Fibroblast of lung (primary cell): ENCODE measurements at regions not wholly inside any gene's neighbourhood (a gene's known extent, or its start where the extent isn't known, plus 50 kb on each side); places are given as distances from the start of the nearest gene placed in this dataset.

Experiments used
- DNase-seq, 2 donors: peaks; one replicate each; pipeline versions ENCODE4 v3.0.0 to v3.0.0-alpha.2; 2010; ENCODE audit warnings: low read depth in 2 of 2
- H2AFZ ChIP-seq: 2 replicates; pipeline ENCODE4 v1.5.1; 2012; ENCODE audit warnings: low read length, control low read depth, inconsistent platforms
- H3K27ac ChIP-seq: 2 replicates; pipeline ENCODE4 v1.5.1; 2011; ENCODE audit warnings: low read length, control low read depth; ENCODE audit not compliant: insufficient read depth
- H3K27me3 ChIP-seq: 2 replicates; pipeline ENCODE4 v1.5.1; 2011; ENCODE audit warnings: mild to moderate bottlenecking, low read length; ENCODE audit not compliant: control insufficient read depth, insufficient read depth
- H3K36me3 ChIP-seq: 2 replicates; pipeline ENCODE4 v1.5.1; 2011; ENCODE audit warnings: low read length; ENCODE audit not compliant: control insufficient read depth, insufficient read depth
- H3K4me1 ChIP-seq: 2 replicates; pipeline ENCODE4 v1.5.1; 2011; ENCODE audit warnings: low read length; ENCODE audit not compliant: control insufficient read depth, insufficient read depth; ENCODE audit errors: extremely low read depth
- H3K4me2 ChIP-seq: 2 replicates; pipeline ENCODE4 v1.5.1; 2011; ENCODE audit warnings: low read length, control low read depth; ENCODE audit not compliant: insufficient read depth; ENCODE audit errors: extremely low read depth
- H3K4me3 ChIP-seq, 4 experiments: fragments of 200-600 bp in 1 of 4; sonication (generic) in 1 of 4; replicated peaks in 1 of 4; 2 replicates each; pipeline ENCODE4 v1.5.1; 2011 to 2016; ENCODE audit warnings: low read length in 4 of 4, low read depth in 3 of 4, mild to moderate bottlenecking in 3 of 4, control low read depth in 2 of 4, inconsistent platforms in 1 of 4, mixed read lengths in 1 of 4; ENCODE audit not compliant: insufficient read depth in 1 of 4; ENCODE audit errors: control extremely low read depth in 1 of 4
- H3K79me2 ChIP-seq: 2 replicates; pipeline ENCODE4 v1.5.1; 2012; ENCODE audit warnings: mild to moderate bottlenecking, low read length, inconsistent platforms; ENCODE audit not compliant: control insufficient read depth, insufficient read depth
- H3K9ac ChIP-seq: 2 replicates; pipeline ENCODE4 v1.5.1; 2011; ENCODE audit warnings: mild to moderate bottlenecking, low read length, control low read depth; ENCODE audit not compliant: insufficient read depth
- H3K9me3 ChIP-seq: 2 replicates; pipeline ENCODE4 v1.5.1; 2012; ENCODE audit warnings: low read depth, low read length; ENCODE audit not compliant: control insufficient read depth, insufficient read depth
- H4K20me1 ChIP-seq: 2 replicates; pipeline ENCODE4 v1.5.1; 2011; ENCODE audit warnings: low read length; ENCODE audit not compliant: control insufficient read depth, insufficient read depth; ENCODE audit errors: extremely low read depth
- EZH2 ChIP-seq: IDR thresholded peaks from 2 replicates; pipeline ENCODE4 v1.5.1; 2012; ENCODE audit warnings: low read length, control low read depth, mild to moderate bottlenecking; ENCODE audit errors: missing control alignments
- TF ChIP-seq, protein P1 (sequence below), 2 donors: IDR thresholded peaks in 1 of 2; conservative IDR thresholded peaks in 1 of 2; 1 replicate in 1 of 2; 2 replicates in 1 of 2; pipeline ENCODE4 v1.5.1; 2011 to 2012; ENCODE audit warnings: low read length in 2 of 2, control low read depth in 1 of 2, inconsistent platforms in 1 of 2, low read depth in 1 of 2, mild to moderate bottlenecking in 1 of 2

DNA sequence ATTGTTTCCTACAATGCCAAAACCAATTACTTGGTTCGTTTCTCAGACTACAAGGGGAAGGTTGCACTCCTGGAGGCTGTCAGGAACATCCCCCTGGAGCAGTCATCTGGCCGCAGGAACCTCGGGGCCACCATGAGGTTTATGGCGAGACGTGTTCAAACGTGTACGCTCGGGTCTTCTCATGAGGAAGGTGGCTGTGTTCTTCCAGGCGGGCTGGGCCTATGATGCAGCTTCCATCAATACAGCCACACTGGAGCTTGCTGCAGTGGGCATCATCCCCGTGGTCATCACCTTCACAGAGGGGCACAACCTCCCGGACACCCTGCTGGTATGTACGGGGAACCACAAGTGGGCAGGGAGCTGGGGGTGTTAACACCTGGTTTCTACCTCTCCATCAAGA is 94.5 kb upstream of the COL6A5 start:
- H3K9me3 ChIP-seq: no peaks in the 10 kb centered on the region
- no peaks in the 10 kb centered on the region for H3K4me1 ChIP-seq
- no peak overlapping the region for H2AFZ ChIP-seq
- H3K27me3 ChIP-seq: peaks cover 3% of the 10 kb centered on the region
- TF ChIP-seq, protein P1, sequence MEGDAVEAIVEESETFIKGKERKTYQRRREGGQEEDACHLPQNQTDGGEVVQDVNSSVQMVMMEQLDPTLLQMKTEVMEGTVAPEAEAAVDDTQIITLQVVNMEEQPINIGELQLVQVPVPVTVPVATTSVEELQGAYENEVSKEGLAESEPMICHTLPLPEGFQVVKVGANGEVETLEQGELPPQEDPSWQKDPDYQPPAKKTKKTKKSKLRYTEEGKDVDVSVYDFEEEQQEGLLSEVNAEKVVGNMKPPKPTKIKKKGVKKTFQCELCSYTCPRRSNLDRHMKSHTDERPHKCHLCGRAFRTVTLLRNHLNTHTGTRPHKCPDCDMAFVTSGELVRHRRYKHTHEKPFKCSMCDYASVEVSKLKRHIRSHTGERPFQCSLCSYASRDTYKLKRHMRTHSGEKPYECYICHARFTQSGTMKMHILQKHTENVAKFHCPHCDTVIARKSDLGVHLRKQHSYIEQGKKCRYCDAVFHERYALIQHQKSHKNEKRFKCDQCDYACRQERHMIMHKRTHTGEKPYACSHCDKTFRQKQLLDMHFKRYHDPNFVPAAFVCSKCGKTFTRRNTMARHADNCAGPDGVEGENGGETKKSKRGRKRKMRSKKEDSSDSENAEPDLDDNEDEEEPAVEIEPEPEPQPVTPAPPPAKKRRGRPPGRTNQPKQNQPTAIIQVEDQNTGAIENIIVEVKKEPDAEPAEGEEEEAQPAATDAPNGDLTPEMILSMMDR (conservative IDR thresholded peaks at IDR 0.05 in 1 of 2, IDR thresholded peaks at IDR 0.05 in 1 of 2; ENCODE audit: low read depth in 1 of 2, low read length in 2 of 2): no peak
- no peak for TF ChIP-seq EZH2
- no peaks in the 10 kb centered on the region for H3K79me2 ChIP-seq
- H3K9ac ChIP-seq: no peak overlapping the region
- H3K4me3 ChIP-seq: no peak overlapping the region
- H3K27ac ChIP-seq: no peak overlapping the region
- no peaks in the 10 kb centered on the region for H4K20me1 ChIP-seq
- no peak for DNase-seq
- H3K36me3 ChIP-seq: no peaks in the 10 kb centered on the region
- H3K4me2 ChIP-seq: no peak overlapping the region

DNA sequence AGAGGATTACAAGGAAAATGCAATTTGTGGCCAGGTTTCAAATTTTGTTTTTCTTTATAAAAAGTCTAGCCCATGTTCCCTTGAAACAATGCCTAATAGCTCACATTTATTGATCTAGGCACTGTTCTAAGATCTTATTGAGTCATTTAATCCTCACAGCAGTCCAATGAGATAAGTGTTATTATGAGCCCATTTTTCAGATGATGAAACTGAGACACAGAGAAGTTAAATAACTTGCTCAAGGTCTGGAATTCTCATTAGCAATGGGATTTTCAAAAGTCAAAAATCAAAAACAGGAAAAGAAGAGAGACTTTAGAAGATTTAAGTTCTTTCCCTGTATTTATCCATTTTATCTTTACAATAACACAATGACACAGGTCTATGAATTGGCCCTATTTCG is 90.0 kb upstream of the COL6A5 start:
- H3K79me2 ChIP-seq: no peaks in the 10 kb centered on the region
- TF ChIP-seq EZH2: no peak
- TF ChIP-seq, protein P1 (conservative IDR thresholded peaks at IDR 0.05 in 1 of 2, IDR thresholded peaks at IDR 0.05 in 1 of 2; ENCODE audit: low read depth in 1 of 2, low read length in 2 of 2): no peak
- no peak for DNase-seq
- no peaks in the 10 kb centered on the region for H3K9me3 ChIP-seq
- H3K4me2 ChIP-seq: no peak overlapping the region
- H2AFZ ChIP-seq: no peak overlapping the region
- no peak overlapping the region for H3K9ac ChIP-seq
- H3K27me3 ChIP-seq: no peaks in the 10 kb centered on the region
- H3K4me1 ChIP-seq: peaks cover 9% of the 10 kb centered on the region
- H3K36me3 ChIP-seq: no peaks in the 10 kb centered on the region
- H4K20me1 ChIP-seq: no peaks in the 10 kb centered on the region
- no peak overlapping the region for H3K4me3 ChIP-seq
- no peak overlapping the region for H3K27ac ChIP-seq

DNA sequence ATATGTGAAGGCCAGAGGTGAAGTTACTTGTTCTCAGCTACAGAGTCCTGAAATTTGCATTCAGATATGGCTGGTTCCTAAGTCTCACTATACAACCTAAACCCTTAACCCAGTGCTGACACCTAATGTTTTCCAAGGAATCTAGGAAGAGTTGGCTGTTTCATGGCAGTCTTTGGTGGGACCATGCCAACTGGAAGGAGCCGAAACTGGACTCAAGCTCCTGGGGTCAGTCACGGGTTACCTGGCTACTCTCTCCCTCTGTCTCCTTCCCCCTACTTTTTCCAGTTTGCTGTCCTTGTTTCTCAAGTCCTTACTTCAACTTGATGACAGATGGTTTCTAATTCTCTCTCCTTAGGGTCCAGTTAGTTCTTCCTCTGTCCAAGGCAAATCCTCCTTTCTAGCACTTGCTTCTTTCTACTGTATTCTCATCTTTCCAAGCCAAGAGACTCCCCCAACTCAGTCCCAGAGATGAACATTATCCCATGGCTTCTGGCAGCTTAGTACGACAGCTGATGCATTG is 88.6 kb upstream of the COL6A5 start:
- no peak overlapping the region for H3K4me3 ChIP-seq
- DNase-seq: no peak
- no peaks in the 10 kb centered on the region for H4K20me1 ChIP-seq
- no peak overlapping the region for H2AFZ ChIP-seq
- H3K9ac ChIP-seq: no peak overlapping the region
- H3K4me2 ChIP-seq: no peak overlapping the region
- H3K79me2 ChIP-seq: no peaks in the 10 kb centered on the region
- no peaks in the 10 kb centered on the region for H3K36me3 ChIP-seq
- H3K4me1 ChIP-seq: peaks cover 9% of the 10 kb centered on the region
- no peak overlapping the region for H3K27ac ChIP-seq
- no peaks in the 10 kb centered on the region for H3K9me3 ChIP-seq
- no peaks in the 10 kb centered on the region for H3K27me3 ChIP-seq
- TF ChIP-seq, protein P1 (conservative IDR thresholded peaks at IDR 0.05 in 1 of 2, IDR thresholded peaks at IDR 0.05 in 1 of 2; ENCODE audit: low read depth in 1 of 2, low read length in 2 of 2): no peak
- TF ChIP-seq EZH2: no peak
